ENCODE measurements at regions not wholly inside any gene's neighbourhood (a gene's known extent, or its start where the extent isn't known, plus 50 kb on each side); places are given as distances from the start of the nearest gene placed in this dataset.

DNA sequence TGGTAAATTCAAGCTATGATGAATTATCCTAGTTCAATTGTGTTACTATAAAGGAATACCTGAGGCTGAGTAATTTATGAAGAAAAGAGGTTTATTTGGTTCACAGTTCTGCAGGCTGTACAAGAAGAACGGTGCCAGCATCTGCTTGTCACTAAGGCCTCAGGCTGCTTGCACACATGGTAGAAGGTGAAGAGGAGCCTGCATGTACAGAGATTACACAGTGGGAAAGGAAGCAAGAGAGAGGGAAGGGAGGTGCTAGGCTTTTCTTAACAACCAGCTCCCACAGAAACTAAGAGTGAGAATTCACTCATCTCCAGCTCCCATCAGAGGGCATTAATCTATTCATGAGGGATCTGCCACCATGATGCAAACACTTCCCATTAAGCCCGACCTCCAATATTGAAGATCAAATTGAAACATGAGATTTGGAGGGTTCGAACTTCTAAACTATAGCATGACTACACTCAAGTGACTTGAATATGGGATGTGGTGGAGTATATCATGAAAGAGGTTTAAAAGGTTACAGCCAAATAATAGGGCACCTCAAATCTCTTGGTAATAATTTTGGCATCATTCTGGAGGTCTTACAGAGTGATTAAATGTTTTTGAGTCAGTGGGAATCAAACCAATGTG, 58.4 kb upstream of the ETAA1 start:
- Histone ChIP-seq H3K4me3 (no peak overlapping the region), H3K27me3 (no peaks in the 10 kb centered on the region), H3K27ac (no peak overlapping the region), H3K9me3 (no peaks in the 10 kb centered on the region), H3K4me1 (no peaks in the 10 kb centered on the region), H3K36me3 (no peaks in the 10 kb centered on the region)
- DNase-seq: no peak
- TF ChIP-seq, protein P1, sequence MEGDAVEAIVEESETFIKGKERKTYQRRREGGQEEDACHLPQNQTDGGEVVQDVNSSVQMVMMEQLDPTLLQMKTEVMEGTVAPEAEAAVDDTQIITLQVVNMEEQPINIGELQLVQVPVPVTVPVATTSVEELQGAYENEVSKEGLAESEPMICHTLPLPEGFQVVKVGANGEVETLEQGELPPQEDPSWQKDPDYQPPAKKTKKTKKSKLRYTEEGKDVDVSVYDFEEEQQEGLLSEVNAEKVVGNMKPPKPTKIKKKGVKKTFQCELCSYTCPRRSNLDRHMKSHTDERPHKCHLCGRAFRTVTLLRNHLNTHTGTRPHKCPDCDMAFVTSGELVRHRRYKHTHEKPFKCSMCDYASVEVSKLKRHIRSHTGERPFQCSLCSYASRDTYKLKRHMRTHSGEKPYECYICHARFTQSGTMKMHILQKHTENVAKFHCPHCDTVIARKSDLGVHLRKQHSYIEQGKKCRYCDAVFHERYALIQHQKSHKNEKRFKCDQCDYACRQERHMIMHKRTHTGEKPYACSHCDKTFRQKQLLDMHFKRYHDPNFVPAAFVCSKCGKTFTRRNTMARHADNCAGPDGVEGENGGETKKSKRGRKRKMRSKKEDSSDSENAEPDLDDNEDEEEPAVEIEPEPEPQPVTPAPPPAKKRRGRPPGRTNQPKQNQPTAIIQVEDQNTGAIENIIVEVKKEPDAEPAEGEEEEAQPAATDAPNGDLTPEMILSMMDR (IDR thresholded peaks at IDR 0.05 in 4 of 5, conservative IDR thresholded peaks at IDR 0.05 in 1 of 5): no peak
- no peak for TF ChIP-seq POLR2A (IDR thresholded peaks at IDR 0.05)
- in situ Hi-C loops (cut with MboI; ENCODE audit: low sequenced_read_pairs in 4 of 4) (no loop called here), intact Hi-C loops (cut with DNase I; ENCODE audit: low total_unique reads) (no loop called here)
- ATAC-seq: no peak

DNA sequence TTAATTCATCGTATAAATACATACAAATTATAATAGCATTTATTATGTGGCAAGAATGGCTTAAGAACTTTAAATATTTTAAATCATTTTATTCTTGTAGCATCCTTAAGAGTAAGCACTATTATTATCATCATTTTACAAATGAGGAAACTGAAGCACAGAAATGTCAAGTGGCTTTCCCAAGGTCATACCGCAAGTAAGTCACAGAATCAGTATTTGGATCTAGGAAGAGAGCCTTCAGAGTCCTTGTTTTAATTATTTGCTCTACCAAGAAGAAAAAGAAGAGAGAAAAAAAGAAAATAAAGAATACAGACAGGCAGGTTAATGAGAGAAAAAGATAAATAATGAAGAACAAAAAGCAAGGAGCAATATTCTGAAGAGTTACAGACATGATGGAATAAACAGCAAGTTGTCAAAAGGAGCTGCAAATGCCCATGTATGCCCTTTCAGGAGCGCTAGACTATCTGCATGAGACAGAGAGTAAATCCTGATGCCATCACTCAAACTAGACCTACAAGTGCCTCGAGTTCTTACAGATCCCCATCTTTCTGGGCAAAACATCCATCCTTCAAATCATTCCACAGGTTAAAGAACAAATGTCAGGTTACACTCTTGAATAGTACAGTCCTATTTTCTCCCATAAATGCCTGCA, 57.8 kb upstream of the ETAA1 start:
- ATAC-seq (no peak), DNase-seq (no peak)
- TF ChIP-seq, protein P1 (IDR thresholded peaks at IDR 0.05 in 4 of 5, conservative IDR thresholded peaks at IDR 0.05 in 1 of 5): no peak
- TF ChIP-seq POLR2A (IDR thresholded peaks at IDR 0.05): no peak
- in situ Hi-C loops (cut with MboI; ENCODE audit: low sequenced_read_pairs in 4 of 4) (no loop called here), intact Hi-C loops (cut with DNase I; ENCODE audit: low total_unique reads) (no loop called here)
- Histone ChIP-seq H3K4me3 (no peak overlapping the region), H3K27ac (no peak overlapping the region), H3K4me1 (no peaks in the 10 kb centered on the region), H3K9me3 (no peaks in the 10 kb centered on the region), H3K27me3 (no peaks in the 10 kb centered on the region), H3K36me3 (no peaks in the 10 kb centered on the region)

DNA sequence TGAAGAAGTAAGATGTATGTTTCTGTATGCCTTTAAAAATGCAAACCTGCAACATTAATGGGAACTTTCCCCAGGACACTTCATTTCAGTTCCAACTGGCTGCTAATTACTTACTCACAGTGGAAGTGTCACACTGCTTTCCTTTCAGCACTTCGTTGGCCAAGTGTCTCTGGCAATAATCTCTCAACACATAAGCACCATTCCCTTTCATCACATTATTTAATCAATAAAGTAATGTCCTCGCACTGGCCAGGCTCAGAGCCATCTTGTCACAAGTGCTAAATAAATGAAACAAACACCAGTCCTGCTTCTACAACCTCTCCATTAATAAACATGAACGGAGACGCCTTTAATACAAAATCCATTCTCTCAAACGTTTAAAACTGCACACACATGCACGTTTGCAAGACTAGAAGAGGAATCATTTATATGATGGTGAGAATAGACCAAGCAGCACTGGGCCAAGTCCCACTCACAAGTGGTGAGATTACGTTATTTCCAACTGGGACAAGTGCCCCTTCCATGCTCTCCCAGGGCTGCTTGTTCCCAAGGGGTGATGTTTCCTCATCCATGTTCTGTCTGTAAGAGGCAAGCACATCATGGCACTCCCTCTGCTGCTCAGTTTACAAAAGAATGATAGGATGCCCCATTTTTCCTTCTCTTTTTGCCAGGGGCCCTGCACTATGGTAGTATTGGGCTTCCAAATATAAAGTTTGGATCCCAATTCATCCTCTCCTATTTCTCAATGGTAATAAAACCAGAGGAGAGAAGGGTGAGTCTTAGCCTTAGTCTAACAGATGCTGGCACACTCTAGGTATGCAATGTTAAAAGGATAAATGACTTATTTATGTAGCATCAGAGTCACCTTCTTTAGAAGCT, 56.8 kb upstream of the ETAA1 start:
- DNase-seq: no peak
- no peak for ATAC-seq
- in situ Hi-C loops (cut with MboI; ENCODE audit: low sequenced_read_pairs in 4 of 4) (no loop called here), intact Hi-C loops (cut with DNase I; ENCODE audit: low total_unique reads) (no loop called here)
- Histone ChIP-seq H3K4me1 (no peaks in the 10 kb centered on the region), H3K9me3 (no peaks in the 10 kb centered on the region), H3K4me3 (no peak overlapping the region), H3K27ac (no peak overlapping the region), H3K27me3 (no peaks in the 10 kb centered on the region), H3K36me3 (no peaks in the 10 kb centered on the region)
- no peak for TF ChIP-seq POLR2A (IDR thresholded peaks at IDR 0.05)
- TF ChIP-seq, protein P1 (IDR thresholded peaks at IDR 0.05 in 4 of 5, conservative IDR thresholded peaks at IDR 0.05 in 1 of 5): no peak

DNA sequence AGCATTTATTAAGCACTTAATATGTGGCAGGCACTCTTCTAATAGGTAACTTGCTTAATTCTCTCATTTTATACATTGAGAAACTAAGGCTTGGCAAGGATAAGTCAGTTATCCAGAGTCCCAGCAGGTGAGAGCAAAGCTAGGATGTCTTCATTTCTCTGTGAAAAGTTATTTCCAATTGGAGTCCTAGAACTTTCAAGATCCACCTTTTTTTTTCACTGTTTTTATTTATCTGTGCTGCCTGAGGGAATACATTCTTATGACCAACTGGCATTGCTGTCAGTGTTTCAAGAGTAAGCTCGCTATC, 56.2 kb upstream of the ETAA1 start:
- no peak for DNase-seq
- TF ChIP-seq POLR2A (IDR thresholded peaks at IDR 0.05): no peak
- TF ChIP-seq, protein P1 (IDR thresholded peaks at IDR 0.05 in 4 of 5, conservative IDR thresholded peaks at IDR 0.05 in 1 of 5): no peak
- H3K4me1 ChIP-seq: no peaks in the 10 kb centered on the region
- H3K36me3 ChIP-seq: no peaks in the 10 kb centered on the region
- in situ Hi-C loops (cut with MboI; ENCODE audit: low sequenced_read_pairs in 4 of 4) (no loop called here), intact Hi-C loops (cut with DNase I; ENCODE audit: low total_unique reads) (no loop called here)
- no peaks in the 10 kb centered on the region for H3K27me3 ChIP-seq
- H3K4me3 ChIP-seq: no peak overlapping the region
- H3K9me3 ChIP-seq: no peaks in the 10 kb centered on the region
- H3K27ac ChIP-seq: no peak overlapping the region
- ATAC-seq: no peak
